ENCODE measurements at regions not wholly inside any gene's neighbourhood (a gene's known extent, or its start where the extent isn't known, plus 50 kb on each side); places are given as distances from the start of the nearest gene placed in this dataset.

DNA sequence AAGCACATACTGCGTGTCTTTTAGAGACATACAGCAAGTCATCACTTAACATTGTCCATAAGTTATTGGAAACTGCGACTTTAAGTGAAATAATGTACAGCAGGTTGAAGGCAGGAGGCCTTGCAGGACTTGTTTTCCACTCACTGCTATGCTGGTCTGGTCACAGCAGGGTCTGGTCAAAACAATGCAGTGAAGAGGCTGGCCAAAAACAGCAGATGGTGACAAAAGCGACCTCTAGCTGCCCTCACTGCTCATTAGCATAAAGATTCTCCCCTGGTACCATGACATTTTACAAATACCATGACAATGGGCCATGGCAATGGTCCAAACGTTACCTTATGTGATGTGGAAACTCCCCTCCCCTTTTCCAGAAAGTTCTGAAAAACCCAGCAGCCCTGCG is 1283.6 kb downstream of the FSTL5 start:
- TF ChIP-seq CTCF (IDR thresholded peaks at IDR 0.05; ENCODE audit: control extremely low read depth in 1 of 3, insufficient read depth in 1 of 3, low read depth in 1 of 3, low read length in 3 of 3) (no peak), POLR2A (IDR thresholded peaks at IDR 0.05; ENCODE audit: control extremely low read depth in 1 of 2, low read depth in 2 of 2, low read length in 2 of 2) (no peak), CBX5 (IDR thresholded peaks at IDR 0.05; ENCODE audit: low read depth, low read length) (no peak), CREB1 (IDR thresholded peaks at IDR 0.05) (no peak), POLR2AphosphoS5 (IDR thresholded peaks at IDR 0.05; ENCODE audit: low read depth, low read length) (no peak), KDM5A (IDR thresholded peaks at IDR 0.05; ENCODE audit: low read length) (no peak), SUZ12 (IDR thresholded peaks at IDR 0.05; ENCODE audit: low read length) (no peak), SP2 (IDR thresholded peaks at IDR 0.05; ENCODE audit: low read length) (no peak)

All from H1 (cell line).